B cell (primary cell): ENCODE measurements at regions not wholly inside any gene's neighbourhood (a gene's known extent, or its start where the extent isn't known, plus 50 kb on each side); places are given as distances from the start of the nearest gene placed in this dataset.

Source experiments
- ATAC-seq: fragments of 200-7000 bp; cut with Tn5 transposase; one replicate; pipeline ENCODE4 v1.10.0; 2021; ENCODE audit warnings: low read depth, mild to moderate bottlenecking, moderate number of reproducible peaks, moderate library complexity
- CTCF ChIA-PET: fragments of 350-600 bp; sonication (Branson Sonifier 250); formaldehyde crosslinking; loops from one replicate; lab custom pipeline; 2021; ENCODE audit warnings: antibody characterized with exemption, inconsistent platforms; lab: Charles Lee
- POLR2A ChIA-PET: fragments of 350-600 bp; sonication (Branson Sonifier 250); formaldehyde crosslinking; loops from one replicate; lab custom pipeline; 2021; ENCODE audit warnings: antibody characterized with exemption; lab: Charles Lee
- DNase-seq: peaks from one replicate; pipeline ENCODE4 v3.0.0; 2013
- H2AFZ ChIP-seq: 2 replicates; pipeline ENCODE4 v1.6.1; 2012; ENCODE audit warnings: mild to moderate bottlenecking, low read depth, low read length; ENCODE audit not compliant: insufficient read depth, poor library complexity, severe bottlenecking
- H3K27ac ChIP-seq, 2 donors: 1 replicate in 1 of 2; 2 replicates in 1 of 2; pipeline ENCODE4 v1.5.1; 2012 to 2013; ENCODE audit warnings: low read length in 2 of 2, mild to moderate bottlenecking in 2 of 2, moderate library complexity in 1 of 2
- H3K27me3 ChIP-seq, 4 experiments: fragments of 200-600 bp in 1 of 4; sonication (generic) in 1 of 4; replicated peaks in 1 of 4; 1 replicate in 2 of 4; 2 replicates in 2 of 4; pipeline versions ENCODE4 v1.6.1 to v1.7.0; 2013 to 2016; ENCODE audit warnings: low read length in 3 of 4, mild to moderate bottlenecking in 2 of 4, mixed read lengths in 1 of 4, moderate library complexity in 1 of 4; ENCODE audit not compliant: insufficient read depth in 4 of 4, control insufficient read depth in 3 of 4; ENCODE audit errors: control extremely low read depth in 1 of 4
- H3K36me3 ChIP-seq, 2 experiments: replicated peaks in 1 of 2; 1 replicate in 1 of 2; 2 replicates in 1 of 2; pipeline versions ENCODE4 v1.6.1 to v1.7.1; 2013; ENCODE audit warnings: low read length in 1 of 2; ENCODE audit not compliant: insufficient read depth in 2 of 2, control insufficient read depth in 1 of 2; ENCODE audit errors: control extremely low read depth in 1 of 2, extremely low read depth in 1 of 2
- H3K4me1 ChIP-seq, 2 donors: fragments of 200-600 bp in 1 of 2; sonication (generic) in 1 of 2; 1 replicate in 1 of 2; 2 replicates in 1 of 2; pipeline versions ENCODE4 v1.5.1 to v1.6.1; 2013 to 2017; ENCODE audit warnings: low read length in 2 of 2; ENCODE audit not compliant: control insufficient read depth in 2 of 2, insufficient read depth in 2 of 2
- H3K4me2 ChIP-seq: replicated peaks from 2 replicates; pipeline ENCODE3; 2012; ENCODE audit warnings: mild to moderate bottlenecking, low read depth, low read length; ENCODE audit not compliant: poor library complexity, severe bottlenecking
- H3K4me3 ChIP-seq, 5 experiments: fragments of 200-600 bp in 1 of 5; sonication (generic) in 1 of 5; 1 replicate in 3 of 5; 2 replicates in 2 of 5; pipeline versions ENCODE4 v1.5.1 to v1.7.0; 2011 to 2016; ENCODE audit warnings: low read length in 4 of 5, mild to moderate bottlenecking in 4 of 5, low read depth in 2 of 5, control low read depth in 1 of 5, moderate library complexity in 1 of 5; ENCODE audit not compliant: insufficient read depth in 1 of 5; ENCODE audit errors: control extremely low read depth in 1 of 5, extremely low read depth in 1 of 5
- H3K79me2 ChIP-seq: fragments of 200-600 bp; sonication (generic); one replicate; pipeline ENCODE4 v1.6.0; 2016; ENCODE audit warnings: low read length; ENCODE audit not compliant: control insufficient read depth, insufficient read depth
- H3K9ac ChIP-seq: fragments of 200-600 bp; sonication (generic); 2 replicates; pipeline ENCODE4 v1.6.1; 2017; ENCODE audit warnings: mild to moderate bottlenecking, low read length, moderate library complexity
- H3K9me3 ChIP-seq, 3 donors: one replicate each; pipeline versions ENCODE4 v1.6.1 to v1.7.1; 2013; ENCODE audit warnings: low read length in 2 of 3; ENCODE audit not compliant: control insufficient read depth in 2 of 3, insufficient read depth in 1 of 3; ENCODE audit errors: control extremely low read depth in 1 of 3
- H4K20me1 ChIP-seq: 2 replicates; pipeline ENCODE4 v1.6.0; 2012; ENCODE audit warnings: mild to moderate bottlenecking, low read length; ENCODE audit not compliant: insufficient read depth, control insufficient read depth, poor library complexity, severe bottlenecking
- H3K27ac Mint-ChIP-seq: one replicate; pipeline ENCODE4 v1.8.0; 2021; ENCODE audit warnings: mixed read lengths
- H3K27me3 Mint-ChIP-seq: one replicate; pipeline ENCODE4 v1.8.0; 2021; ENCODE audit warnings: mixed read lengths
- H3K4me1 Mint-ChIP-seq: one replicate; pipeline ENCODE4 v1.8.0; 2021; ENCODE audit warnings: mixed read lengths
- H3K4me3 Mint-ChIP-seq: one replicate; pipeline ENCODE4 v1.8.0; 2021; ENCODE audit warnings: mixed read lengths
- H3K9me3 Mint-ChIP-seq: one replicate; pipeline ENCODE4 v1.8.0; 2022; ENCODE audit warnings: mixed read lengths; ENCODE audit not compliant: insufficient read depth
- EZH2 ChIP-seq: IDR thresholded peaks from 2 replicates; pipeline ENCODE4 v1.6.1; 2012; ENCODE audit warnings: borderline replicate concordance, low read depth, mild to moderate bottlenecking, moderate library complexity, low read length; ENCODE audit not compliant: insufficient read depth, poor library complexity, severe bottlenecking
- WGBS: methylation state at CpG from one replicate; pipeline ENCODE4 v1.1.5; 2013; ENCODE audit warnings: missing lambda C conversion rate; ENCODE audit not compliant: insufficient coverage; 5-methylcytosine and 5-hydroxymethylcytosine counted together
- intact Hi-C: fragments of 100-400 bp; cut with micrococcal nuclease; formaldehyde crosslinking; loops from one replicate; pipeline ENCODE4 v1.10.0; 2022
- TF ChIP-seq, protein P1 (sequence below): fragments of 200-600 bp; IDR thresholded peaks from one replicate; pipeline ENCODE4 v1.8.0; 2022; ENCODE audit warnings: antibody characterized with exemption, mild to moderate bottlenecking

DNA sequence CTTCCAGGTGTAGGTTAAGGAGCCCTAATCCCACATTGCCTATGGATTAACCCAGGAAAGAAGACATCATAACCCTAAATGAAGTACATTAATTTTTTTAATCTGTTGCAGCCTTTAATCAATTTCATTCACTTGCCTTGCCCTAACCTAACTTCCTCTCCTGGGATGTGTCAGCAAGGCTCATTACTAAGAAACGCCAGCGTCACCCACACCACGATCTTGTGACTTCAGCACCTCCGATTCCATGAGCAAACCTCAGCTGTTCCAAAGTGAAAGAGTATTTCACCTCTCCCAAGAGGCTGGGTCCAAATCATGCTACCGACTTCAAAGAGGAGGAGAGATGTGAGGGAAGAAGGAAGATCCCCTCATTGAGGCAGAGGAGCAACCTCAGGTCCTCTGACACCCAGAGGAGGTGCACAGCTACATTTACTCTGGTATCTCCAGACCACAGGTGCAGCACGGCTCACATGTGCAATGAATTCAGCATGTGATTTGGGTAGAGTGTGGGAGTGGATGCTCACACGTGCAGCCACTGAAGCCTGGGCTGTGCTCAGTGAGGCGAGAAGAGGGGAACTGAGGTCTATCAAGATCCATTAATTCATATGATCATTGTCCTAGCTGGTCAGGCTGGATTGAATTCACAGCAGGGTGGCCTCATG lies 134.1 kb downstream of the SLC30A10 start:
- Histone ChIP-seq H2AFZ (no peak overlapping the region), H3K4me3 (no peak overlapping the region), H3K79me2 (no peaks in the 10 kb centered on the region), H3K9me3 (no peaks in the 10 kb centered on the region), H3K27ac (no peak overlapping the region), H3K36me3 (no peaks in the 10 kb centered on the region), H3K27me3 (peaks cover 0 to 3% (median 0%) of the 10 kb centered on the region in 4 experiments), H4K20me1 (no peaks in the 10 kb centered on the region), H3K4me1 (no peaks in the 10 kb centered on the region), H3K4me2 (no peak overlapping the region), H3K9ac (no peak overlapping the region)
- intact Hi-C loops, result no loop called here
- DNase-seq, result no peak
- Mint-ChIP-seq H3K4me1 (peaks cover 2% of the 10 kb centered on the region), H3K4me3 (no peak overlapping the region), H3K27me3 (peaks cover 32% of the 10 kb centered on the region), H3K9me3 (no peaks in the 10 kb centered on the region), H3K27ac (no peak overlapping the region)
- ChIA-PET POLR2A (no interaction called here), CTCF (no interaction called here)
- TF ChIP-seq EZH2, result no peak
- TF ChIP-seq, protein P1, sequence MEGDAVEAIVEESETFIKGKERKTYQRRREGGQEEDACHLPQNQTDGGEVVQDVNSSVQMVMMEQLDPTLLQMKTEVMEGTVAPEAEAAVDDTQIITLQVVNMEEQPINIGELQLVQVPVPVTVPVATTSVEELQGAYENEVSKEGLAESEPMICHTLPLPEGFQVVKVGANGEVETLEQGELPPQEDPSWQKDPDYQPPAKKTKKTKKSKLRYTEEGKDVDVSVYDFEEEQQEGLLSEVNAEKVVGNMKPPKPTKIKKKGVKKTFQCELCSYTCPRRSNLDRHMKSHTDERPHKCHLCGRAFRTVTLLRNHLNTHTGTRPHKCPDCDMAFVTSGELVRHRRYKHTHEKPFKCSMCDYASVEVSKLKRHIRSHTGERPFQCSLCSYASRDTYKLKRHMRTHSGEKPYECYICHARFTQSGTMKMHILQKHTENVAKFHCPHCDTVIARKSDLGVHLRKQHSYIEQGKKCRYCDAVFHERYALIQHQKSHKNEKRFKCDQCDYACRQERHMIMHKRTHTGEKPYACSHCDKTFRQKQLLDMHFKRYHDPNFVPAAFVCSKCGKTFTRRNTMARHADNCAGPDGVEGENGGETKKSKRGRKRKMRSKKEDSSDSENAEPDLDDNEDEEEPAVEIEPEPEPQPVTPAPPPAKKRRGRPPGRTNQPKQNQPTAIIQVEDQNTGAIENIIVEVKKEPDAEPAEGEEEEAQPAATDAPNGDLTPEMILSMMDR, result no peak
- no peak for ATAC-seq
- 32% methylated on average over 5 of the region's 8 CpGs for WGBS

DNA sequence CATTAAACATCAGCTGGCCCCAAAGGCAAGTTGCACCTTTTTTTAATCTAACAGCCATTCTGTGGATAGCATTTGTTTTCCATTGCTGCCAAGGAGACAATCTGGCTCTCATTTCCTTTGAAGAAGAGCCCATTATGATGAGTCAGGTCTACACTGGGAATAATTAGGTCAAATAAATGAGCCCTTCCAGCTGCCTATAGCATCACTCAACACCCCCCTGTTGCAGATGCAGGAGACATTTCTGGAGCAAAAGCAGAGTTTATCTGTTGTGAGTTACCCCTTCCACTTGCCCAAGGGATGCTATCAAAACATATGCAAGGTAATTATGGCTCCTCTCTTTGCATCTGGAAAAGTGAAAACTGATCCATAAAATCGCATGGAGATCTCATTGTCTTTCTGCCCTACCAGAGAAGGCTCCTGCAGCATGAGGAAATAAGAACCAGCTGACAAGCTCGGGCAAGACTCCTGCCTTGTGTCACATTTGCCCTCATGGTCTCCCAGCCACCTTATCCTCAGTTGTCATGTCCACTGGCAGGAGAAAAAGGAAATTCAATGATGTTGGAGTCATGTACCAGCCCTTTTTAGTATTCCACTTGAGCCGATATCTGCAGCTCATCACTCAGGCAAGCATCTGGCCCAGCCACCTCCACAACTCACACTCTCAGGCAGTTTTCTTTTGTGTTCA lies 135.9 kb downstream of the SLC30A10 start:
- ChIA-PET CTCF (interaction anchor here (1.1 kb wide), 1 partner anchor 20 kb away, joined by 3 read pairs; no protein-coding TSS in a partner anchor), POLR2A (no interaction called here)
- TF ChIP-seq EZH2, result no peak
- TF ChIP-seq, protein P1, result no peak
- Histone ChIP-seq H3K27me3 (peaks cover 0 to 3% (median 0%) of the 10 kb centered on the region in 4 experiments), H3K27ac (no peak overlapping the region), H3K9me3 (no peaks in the 10 kb centered on the region), H4K20me1 (no peaks in the 10 kb centered on the region), H3K36me3 (no peaks in the 10 kb centered on the region), H3K79me2 (no peaks in the 10 kb centered on the region), H3K4me2 (no peak overlapping the region), H3K4me1 (no peaks in the 10 kb centered on the region), H2AFZ (no peak overlapping the region), H3K9ac (no peak overlapping the region), H3K4me3 (no peak overlapping the region)
- Mint-ChIP-seq H3K4me3 (no peak overlapping the region), H3K4me1 (peaks cover 2% of the 10 kb centered on the region), H3K27me3 (peaks cover 26% of the 10 kb centered on the region), H3K9me3 (no peaks in the 10 kb centered on the region), H3K27ac (no peak overlapping the region)
- no peak for DNase-seq
- 95% methylated on average over 2 of the region's 3 CpGs for WGBS
- intact Hi-C loops, result no loop called here
- no peak for ATAC-seq
